ENCODE measurements at regions not wholly inside any gene's neighbourhood (a gene's known extent, or its start where the extent isn't known, plus 50 kb on each side); places are given as distances from the start of the nearest gene placed in this dataset.

DNA sequence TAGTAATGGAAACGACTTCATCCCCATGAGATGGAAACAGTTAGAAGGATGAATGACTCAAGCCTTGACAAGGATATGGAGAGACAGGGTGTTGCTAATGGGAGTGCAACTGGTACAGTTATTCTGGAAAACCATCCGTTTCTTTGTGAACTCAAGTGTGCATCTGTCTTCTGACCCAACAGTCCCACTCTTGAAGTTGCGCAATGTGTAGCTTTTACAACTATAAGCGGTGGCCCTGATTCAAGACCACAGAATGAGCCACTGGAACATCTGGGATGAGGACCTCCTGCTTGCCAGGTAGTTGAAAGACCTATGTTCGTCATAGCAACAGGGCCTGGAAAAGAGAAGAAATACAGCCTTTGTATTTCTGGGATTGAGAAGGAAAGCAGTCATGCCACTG, 115.8 kb upstream of the GMDS start:
- Histone ChIP-seq H3K36me3 (ENCODE audit: control insufficient read depth, insufficient read depth, low read length) (no peaks in the 10 kb centered on the region), H3K4me1 (ENCODE audit: control insufficient read depth, insufficient read depth, low read length) (no peaks in the 10 kb centered on the region), H3K9me3 (replicated peaks; ENCODE audit: control insufficient read depth, low read depth, low read length) (no peaks in the 10 kb centered on the region), H3K27ac (ENCODE audit: low read length) (no peak overlapping the region), H3K27me3 (ENCODE audit: control insufficient read depth, insufficient read depth, low read length) (no peaks in the 10 kb centered on the region), H3K4me3 (ENCODE audit: low read length) (no peak overlapping the region)
- no peak for DNase-seq
- 100% methylated on average over 4 of the region's 5 CpGs for WGBS (ENCODE audit: insufficient coverage)

DNA sequence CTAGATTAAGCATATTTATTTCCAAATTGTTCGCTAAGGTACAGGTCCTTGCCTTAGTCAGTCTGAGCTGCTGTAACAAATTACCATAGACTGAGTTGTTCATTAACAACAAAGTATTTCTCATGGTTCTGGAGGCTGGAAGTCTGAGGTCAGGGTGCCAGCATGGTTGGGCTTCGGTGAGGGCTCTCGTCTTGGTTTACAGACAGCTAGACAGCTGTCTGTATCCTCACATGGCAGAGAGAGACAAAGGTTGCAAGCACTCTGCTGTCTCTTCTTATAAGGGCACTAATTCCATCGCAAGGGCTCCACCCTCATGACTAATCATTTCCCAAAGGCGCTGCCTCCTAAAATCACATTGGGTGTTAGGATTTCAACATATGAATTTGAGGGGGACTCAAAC, 115.3 kb upstream of the GMDS start:
- Histone ChIP-seq H3K27me3 (ENCODE audit: control insufficient read depth, insufficient read depth, low read length) (no peaks in the 10 kb centered on the region), H3K4me1 (ENCODE audit: control insufficient read depth, insufficient read depth, low read length) (no peaks in the 10 kb centered on the region), H3K4me3 (ENCODE audit: low read length) (no peak overlapping the region), H3K36me3 (ENCODE audit: control insufficient read depth, insufficient read depth, low read length) (no peaks in the 10 kb centered on the region), H3K27ac (ENCODE audit: low read length) (no peak overlapping the region), H3K9me3 (replicated peaks; ENCODE audit: control insufficient read depth, low read depth, low read length) (no peaks in the 10 kb centered on the region)
- WGBS (ENCODE audit: insufficient coverage): no CpG with 5 or more reads among the region's 5 CpGs
- no peak for DNase-seq

DNA sequence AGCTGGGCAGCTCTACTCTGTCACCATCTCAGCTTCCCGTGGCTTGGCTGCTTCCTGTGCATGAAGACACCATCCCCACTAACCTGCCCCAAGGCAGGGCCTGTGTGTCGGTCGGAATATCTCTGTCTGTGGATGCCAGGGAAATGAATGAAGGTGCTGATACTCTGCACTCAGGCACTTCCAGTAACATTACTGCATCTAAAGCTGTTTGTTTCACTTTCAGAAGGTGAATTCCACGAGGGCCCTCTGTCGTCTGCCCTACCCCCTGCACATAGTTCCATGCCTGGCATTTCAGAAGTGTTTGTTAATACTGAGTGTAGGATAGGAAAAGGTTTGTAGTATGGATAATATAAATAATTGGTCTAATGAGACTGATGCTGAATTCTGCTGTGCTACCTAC, 114.7 kb upstream of the GMDS start:
- Histone ChIP-seq H3K27me3 (ENCODE audit: control insufficient read depth, insufficient read depth, low read length) (no peaks in the 10 kb centered on the region), H3K9me3 (replicated peaks; ENCODE audit: control insufficient read depth, low read depth, low read length) (no peaks in the 10 kb centered on the region), H3K4me1 (ENCODE audit: control insufficient read depth, insufficient read depth, low read length) (no peaks in the 10 kb centered on the region), H3K36me3 (ENCODE audit: control insufficient read depth, insufficient read depth, low read length) (no peaks in the 10 kb centered on the region), H3K27ac (ENCODE audit: low read length) (no peak overlapping the region), H3K4me3 (ENCODE audit: low read length) (no peak overlapping the region)
- 100% methylated on average over 1 of the region's 5 CpGs for WGBS (ENCODE audit: insufficient coverage)
- DNase-seq: no peak

DNA sequence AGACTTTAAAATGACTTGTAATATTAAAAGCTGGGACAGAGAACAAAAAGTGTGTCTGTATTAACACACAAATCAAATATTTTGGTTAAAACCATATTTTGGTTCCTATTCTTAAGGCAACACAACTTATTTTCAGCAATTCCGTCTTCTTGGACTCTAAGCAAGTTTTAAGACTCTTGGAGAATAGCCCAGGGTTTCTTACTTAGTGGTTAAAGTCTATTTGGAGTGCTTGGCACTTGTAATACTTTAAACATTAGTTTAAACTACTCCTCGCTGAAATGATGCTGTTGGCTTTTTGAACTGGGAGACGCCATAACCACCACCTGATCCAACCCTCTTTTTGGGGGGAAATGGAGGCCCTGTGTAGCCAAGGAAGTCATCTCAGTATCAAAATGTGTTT, 109.7 kb upstream of the GMDS start:
- no CpG with 5 or more reads among the region's 3 CpGs for WGBS (ENCODE audit: insufficient coverage)
- peak; percentile 49 for DNase-seq
- no peak overlapping the region for H3K27ac ChIP-seq (ENCODE audit: low read length)
- H3K4me1 ChIP-seq (ENCODE audit: control insufficient read depth, insufficient read depth, low read length): no peaks in the 10 kb centered on the region
- no peaks in the 10 kb centered on the region for H3K27me3 ChIP-seq (ENCODE audit: control insufficient read depth, insufficient read depth, low read length)
- no peak overlapping the region for H3K4me3 ChIP-seq (ENCODE audit: low read length)
- H3K9me3 ChIP-seq (replicated peaks; ENCODE audit: control insufficient read depth, low read depth, low read length): no peaks in the 10 kb centered on the region
- no peaks in the 10 kb centered on the region for H3K36me3 ChIP-seq (ENCODE audit: control insufficient read depth, insufficient read depth, low read length)

DNA sequence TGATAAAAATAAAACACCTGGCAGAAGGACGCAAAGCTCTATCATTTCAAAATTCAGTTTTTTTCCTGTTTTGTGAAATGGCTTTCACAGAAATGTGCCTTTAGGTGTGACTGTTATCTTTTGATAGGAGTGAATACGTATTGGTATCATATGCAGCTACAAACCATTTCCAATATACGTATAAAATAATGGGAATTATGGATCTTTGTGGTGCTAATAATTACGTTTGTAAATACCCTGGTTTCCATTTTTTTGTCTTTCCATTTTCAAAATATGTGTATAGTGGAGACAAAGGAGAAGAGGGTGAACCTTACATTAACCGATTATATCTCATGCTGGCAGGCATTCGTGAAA, 108.7 kb upstream of the GMDS start:
- Histone ChIP-seq H3K27me3 (ENCODE audit: control insufficient read depth, insufficient read depth, low read length) (no peaks in the 10 kb centered on the region), H3K4me3 (ENCODE audit: low read length) (no peak overlapping the region), H3K4me1 (ENCODE audit: control insufficient read depth, insufficient read depth, low read length) (no peaks in the 10 kb centered on the region), H3K27ac (ENCODE audit: low read length) (no peak overlapping the region), H3K9me3 (replicated peaks; ENCODE audit: control insufficient read depth, low read depth, low read length) (no peaks in the 10 kb centered on the region), H3K36me3 (ENCODE audit: control insufficient read depth, insufficient read depth, low read length) (no peaks in the 10 kb centered on the region)
- no peak for DNase-seq
- 93% methylated on average over 2 of the region's 6 CpGs for WGBS (ENCODE audit: insufficient coverage)

DNA sequence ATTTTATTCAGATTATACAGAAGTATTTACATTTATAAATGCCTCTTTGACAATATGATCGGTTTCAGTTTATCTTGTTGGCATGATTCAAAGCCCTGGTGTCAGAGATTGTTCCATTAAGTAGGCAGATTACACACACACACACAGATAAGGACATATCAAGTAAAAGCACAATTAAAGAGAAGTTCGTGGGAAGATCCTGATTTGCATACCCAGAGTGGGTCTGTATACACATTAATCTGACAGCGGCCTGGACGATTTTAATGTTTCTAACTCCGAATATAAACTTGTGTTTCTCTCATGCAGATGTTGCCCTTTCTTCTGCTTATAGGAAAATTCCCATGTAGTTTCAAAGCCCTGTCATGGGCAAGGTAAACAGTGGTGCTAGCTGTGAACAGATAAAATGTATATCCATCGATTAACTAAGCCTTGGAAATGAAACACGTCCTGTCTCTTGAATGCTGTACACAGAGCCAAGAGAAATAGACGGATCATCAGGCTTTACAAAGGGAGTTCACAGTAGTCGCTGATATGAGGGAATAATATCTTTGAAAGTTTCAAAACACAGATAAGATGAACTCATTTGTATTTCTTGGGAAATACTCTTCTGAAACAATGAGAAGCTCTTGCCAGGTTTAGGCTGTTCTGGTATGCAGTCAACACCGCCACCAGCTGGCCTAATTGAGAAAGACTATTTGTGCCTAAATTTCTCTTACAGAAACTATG, 108.2 kb upstream of the GMDS start:
- Histone ChIP-seq H3K36me3 (ENCODE audit: control insufficient read depth, insufficient read depth, low read length) (no peaks in the 10 kb centered on the region), H3K9me3 (replicated peaks; ENCODE audit: control insufficient read depth, low read depth, low read length) (no peaks in the 10 kb centered on the region), H3K27ac (ENCODE audit: low read length) (no peak overlapping the region), H3K4me3 (ENCODE audit: low read length) (no peak overlapping the region), H3K27me3 (ENCODE audit: control insufficient read depth, insufficient read depth, low read length) (no peaks in the 10 kb centered on the region), H3K4me1 (ENCODE audit: control insufficient read depth, insufficient read depth, low read length) (no peaks in the 10 kb centered on the region)
- WGBS (ENCODE audit: insufficient coverage): 80% methylated on average over 3 of the region's 10 CpGs
- DNase-seq: peak; percentile 85

DNA sequence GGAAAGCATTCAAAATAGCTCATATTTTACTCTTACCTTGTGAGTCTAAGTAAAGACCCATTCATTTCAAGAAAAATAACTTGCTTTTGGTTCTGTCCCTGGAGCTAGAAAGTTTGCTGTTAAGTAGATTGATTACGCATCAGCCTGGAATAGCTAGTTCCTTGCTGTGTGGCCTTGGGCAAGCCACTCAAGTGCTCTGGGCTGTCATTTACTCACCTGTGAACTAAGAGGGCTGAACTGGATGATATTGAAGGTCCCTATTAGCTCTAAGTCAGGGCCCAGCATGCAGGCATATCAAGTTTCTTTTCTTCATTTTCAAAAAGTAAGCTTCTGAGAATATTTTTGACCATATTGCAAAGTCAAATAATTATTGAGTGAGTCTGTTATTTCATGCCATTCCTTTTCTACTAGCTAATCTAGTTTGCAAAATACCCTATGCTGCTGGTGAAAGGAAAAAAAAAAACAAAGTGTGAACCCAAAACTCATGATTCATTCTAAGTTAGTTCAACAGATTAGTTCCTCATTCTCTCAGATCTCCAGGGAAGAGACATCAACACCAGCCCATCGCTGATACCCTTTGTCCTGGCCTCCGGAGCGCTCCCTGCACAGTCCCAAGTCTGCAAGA, 106.5 kb upstream of the GMDS start:
- no peaks in the 10 kb centered on the region for H3K36me3 ChIP-seq (ENCODE audit: control insufficient read depth, insufficient read depth, low read length)
- WGBS (ENCODE audit: insufficient coverage): 100% methylated on average over 1 of the region's 4 CpGs
- DNase-seq: no peak
- H3K27me3 ChIP-seq (ENCODE audit: control insufficient read depth, insufficient read depth, low read length): no peaks in the 10 kb centered on the region
- no peaks in the 10 kb centered on the region for H3K4me1 ChIP-seq (ENCODE audit: control insufficient read depth, insufficient read depth, low read length)
- no peak overlapping the region for H3K4me3 ChIP-seq (ENCODE audit: low read length)
- H3K9me3 ChIP-seq (replicated peaks; ENCODE audit: control insufficient read depth, low read depth, low read length): no peaks in the 10 kb centered on the region
- no peak overlapping the region for H3K27ac ChIP-seq (ENCODE audit: low read length)

DNA sequence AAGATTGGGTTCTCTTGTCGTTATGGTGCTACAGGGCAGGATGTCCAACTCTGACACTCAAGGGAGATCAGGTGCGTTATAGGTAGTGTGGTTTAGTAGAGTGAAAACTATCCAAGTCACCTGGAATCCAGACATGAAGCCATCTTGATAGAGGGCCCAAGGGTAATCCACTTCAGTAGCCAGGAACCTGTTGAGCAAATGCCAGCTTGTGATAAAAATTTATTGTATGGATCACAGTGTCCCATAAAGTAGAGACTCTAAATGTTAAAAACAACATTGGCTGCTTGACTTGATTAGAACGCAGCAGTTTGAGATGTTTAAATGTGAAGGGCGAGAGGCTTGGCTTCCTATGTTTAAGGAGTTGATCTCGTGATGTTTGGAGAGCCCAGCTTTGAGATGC, 105.7 kb upstream of the GMDS start:
- Histone ChIP-seq H3K27ac (ENCODE audit: low read length) (no peak overlapping the region), H3K4me1 (ENCODE audit: control insufficient read depth, insufficient read depth, low read length) (no peaks in the 10 kb centered on the region), H3K4me3 (ENCODE audit: low read length) (no peak overlapping the region), H3K27me3 (ENCODE audit: control insufficient read depth, insufficient read depth, low read length) (no peaks in the 10 kb centered on the region), H3K9me3 (replicated peaks; ENCODE audit: control insufficient read depth, low read depth, low read length) (no peaks in the 10 kb centered on the region), H3K36me3 (ENCODE audit: control insufficient read depth, insufficient read depth, low read length) (no peaks in the 10 kb centered on the region)
- WGBS (ENCODE audit: insufficient coverage): 71% methylated on average over 5 of the region's 5 CpGs
- no peak for DNase-seq

DNA sequence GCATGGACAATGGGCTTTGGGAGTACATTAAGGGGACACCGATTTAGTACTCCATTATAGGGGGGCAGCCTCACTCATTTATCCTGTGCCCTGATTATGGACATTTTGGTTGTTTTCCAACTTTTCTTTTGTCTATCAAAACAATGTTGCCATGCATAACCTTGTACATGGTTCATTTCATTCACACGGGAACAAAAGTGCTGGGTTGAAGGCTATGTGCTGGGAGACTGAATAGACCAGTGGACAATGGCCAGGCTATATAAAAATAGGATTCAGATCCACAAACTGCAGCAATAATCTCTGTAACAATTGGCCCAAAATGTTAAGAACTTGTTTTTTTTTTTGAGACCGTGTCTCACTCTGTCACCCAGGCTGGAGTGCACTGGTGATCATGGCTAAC, 100.7 kb upstream of the GMDS start:
- Histone ChIP-seq H3K9me3 (replicated peaks; ENCODE audit: control insufficient read depth, low read depth, low read length) (peaks cover 3% of the 10 kb centered on the region), H3K27me3 (ENCODE audit: control insufficient read depth, insufficient read depth, low read length) (no peaks in the 10 kb centered on the region), H3K4me1 (ENCODE audit: control insufficient read depth, insufficient read depth, low read length) (no peaks in the 10 kb centered on the region), H3K4me3 (ENCODE audit: low read length) (no peak overlapping the region), H3K36me3 (ENCODE audit: control insufficient read depth, insufficient read depth, low read length) (no peaks in the 10 kb centered on the region), H3K27ac (ENCODE audit: low read length) (no peak overlapping the region)
- DNase-seq: no peak
- 71% methylated on average over 1 of the region's 3 CpGs for WGBS (ENCODE audit: insufficient coverage)

DNA sequence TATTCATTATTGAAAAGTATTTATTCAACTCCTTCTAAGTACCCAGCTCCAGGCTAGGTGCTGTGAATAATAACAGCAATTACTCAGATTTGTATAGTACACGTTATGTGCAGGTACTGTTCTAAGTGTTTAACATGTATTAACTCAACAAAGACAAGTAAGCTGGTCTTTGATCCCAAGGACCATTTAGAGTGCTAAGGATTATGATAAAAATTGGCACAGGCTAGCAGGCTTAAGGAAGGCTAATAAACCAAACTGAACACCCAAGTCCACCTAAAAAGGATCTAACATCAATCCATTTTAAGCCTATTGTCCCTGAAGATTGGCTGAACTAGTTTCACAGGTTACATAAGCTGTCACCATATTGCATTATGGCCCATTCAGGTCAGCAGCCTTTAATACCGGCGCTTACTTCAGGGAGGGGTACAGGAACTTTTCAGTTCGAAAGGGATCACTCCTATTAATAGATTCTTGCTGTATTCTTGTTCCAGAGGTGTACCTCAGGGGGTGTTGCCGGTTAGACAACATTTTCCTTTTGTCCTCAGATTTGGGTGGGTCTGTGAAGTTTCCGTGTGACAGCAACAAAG, 99.0 kb upstream of the GMDS start:
- H3K27me3 ChIP-seq (ENCODE audit: control insufficient read depth, insufficient read depth, low read length): no peaks in the 10 kb centered on the region
- no peaks in the 10 kb centered on the region for H3K4me1 ChIP-seq (ENCODE audit: control insufficient read depth, insufficient read depth, low read length)
- peaks cover 7% of the 10 kb centered on the region for H3K9me3 ChIP-seq (replicated peaks; ENCODE audit: control insufficient read depth, low read depth, low read length)
- no peak for DNase-seq
- H3K4me3 ChIP-seq (ENCODE audit: low read length): no peak overlapping the region
- no peaks in the 10 kb centered on the region for H3K36me3 ChIP-seq (ENCODE audit: control insufficient read depth, insufficient read depth, low read length)
- H3K27ac ChIP-seq (ENCODE audit: low read length): no peak overlapping the region
- no CpG with 5 or more reads among the region's 6 CpGs for WGBS (ENCODE audit: insufficient coverage)
